ENCODE measurements at regions not wholly inside any gene's neighbourhood (a gene's known extent, or its start where the extent isn't known, plus 50 kb on each side); places are given as distances from the start of the nearest gene placed in this dataset.

DNA sequence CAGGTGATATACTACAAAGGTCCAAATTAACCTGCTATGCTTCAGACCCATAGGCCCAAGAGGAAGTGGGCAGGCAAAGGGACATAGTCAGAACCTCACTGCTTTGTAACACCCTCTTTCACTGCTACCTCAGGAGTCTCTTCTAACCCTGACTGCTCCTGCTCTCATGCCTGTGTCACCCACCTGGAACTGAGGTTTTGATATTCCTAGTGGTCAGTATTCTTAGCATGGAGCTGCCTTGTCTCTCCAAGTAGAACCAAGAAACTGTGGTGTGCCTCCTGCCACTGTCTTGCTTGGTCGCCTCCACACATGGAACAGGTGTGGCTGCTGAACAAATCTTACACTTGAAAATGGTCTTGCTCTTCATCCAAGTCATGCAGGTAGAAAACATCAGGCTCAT lies 677.5 kb downstream of the XPNPEP1 start:
- Histone ChIP-seq H3K36me3 (ENCODE audit: control insufficient read depth in 2 of 2, insufficient read depth in 1 of 2, low read length in 2 of 2) (no peaks in the 10 kb centered on the region), H3K27ac (ENCODE audit: extremely low read depth, low read depth, low read length) (no peak overlapping the region), H3K4me3 (ENCODE audit: low read depth, low read length) (no peak overlapping the region), H3K9me3 (ENCODE audit: control insufficient read depth, insufficient read depth, low read depth, low read length) (no peaks in the 10 kb centered on the region), H3K4me1 (ENCODE audit: control insufficient read depth, insufficient read depth, low read length) (no peaks in the 10 kb centered on the region)
- POLR2A ChIA-PET, result no interaction called here
- TF ChIP-seq KLF9 (tag by site-specific recombination; IDR thresholded peaks at IDR 0.05; ENCODE audit: low read depth) (no peak), ZNF2 (tag by site-specific recombination; IDR thresholded peaks at IDR 0.05) (no peak), ZBTB49 (tag by site-specific recombination; IDR thresholded peaks at IDR 0.05; ENCODE audit: low read depth) (no peak), TRIM28 (IDR thresholded peaks at IDR 0.05; ENCODE audit: borderline replicate concordance, low read length) (no peak), ZSCAN4 (tag by site-specific recombination; IDR thresholded peaks at IDR 0.05) (no peak), ZNF558 (tag by site-specific recombination; IDR thresholded peaks at IDR 0.05) (no peak), ZFHX2 (tag by site-specific recombination; conservative IDR thresholded peaks at IDR 0.05) (no peak), FEZF1 (tag by site-specific recombination; IDR thresholded peaks at IDR 0.05) (no peak), ZNF747 (tag by site-specific recombination; IDR thresholded peaks at IDR 0.05) (no peak), MZF1 (tag by site-specific recombination; IDR thresholded peaks at IDR 0.05; ENCODE audit: borderline replicate concordance) (no peak), REPIN1 (tag by site-specific recombination; IDR thresholded peaks at IDR 0.05; ENCODE audit: low read depth) (no peak), ZNF639 (tag by site-specific recombination; IDR thresholded peaks at IDR 0.05) (no peak), ZNF248 (tag by site-specific recombination; IDR thresholded peaks at IDR 0.05) (no peak), ZNF239 (tag by site-specific recombination; IDR thresholded peaks at IDR 0.05) (no peak), ZNF837 (tag by site-specific recombination; IDR thresholded peaks at IDR 0.05) (no peak), BCL6B (tag by site-specific recombination; IDR thresholded peaks at IDR 0.05) (no peak), YY1 (tag by site-specific recombination; IDR thresholded peaks at IDR 0.05) (no peak)
- TF ChIP-seq, protein P1, sequence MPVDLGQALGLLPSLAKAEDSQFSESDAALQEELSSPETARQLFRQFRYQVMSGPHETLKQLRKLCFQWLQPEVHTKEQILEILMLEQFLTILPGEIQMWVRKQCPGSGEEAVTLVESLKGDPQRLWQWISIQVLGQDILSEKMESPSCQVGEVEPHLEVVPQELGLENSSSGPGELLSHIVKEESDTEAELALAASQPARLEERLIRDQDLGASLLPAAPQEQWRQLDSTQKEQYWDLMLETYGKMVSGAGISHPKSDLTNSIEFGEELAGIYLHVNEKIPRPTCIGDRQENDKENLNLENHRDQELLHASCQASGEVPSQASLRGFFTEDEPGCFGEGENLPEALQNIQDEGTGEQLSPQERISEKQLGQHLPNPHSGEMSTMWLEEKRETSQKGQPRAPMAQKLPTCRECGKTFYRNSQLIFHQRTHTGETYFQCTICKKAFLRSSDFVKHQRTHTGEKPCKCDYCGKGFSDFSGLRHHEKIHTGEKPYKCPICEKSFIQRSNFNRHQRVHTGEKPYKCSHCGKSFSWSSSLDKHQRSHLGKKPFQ (tag by site-specific recombination; IDR thresholded peaks at IDR 0.05), result no peak
- CTCF ChIA-PET, result no interaction called here

DNA sequence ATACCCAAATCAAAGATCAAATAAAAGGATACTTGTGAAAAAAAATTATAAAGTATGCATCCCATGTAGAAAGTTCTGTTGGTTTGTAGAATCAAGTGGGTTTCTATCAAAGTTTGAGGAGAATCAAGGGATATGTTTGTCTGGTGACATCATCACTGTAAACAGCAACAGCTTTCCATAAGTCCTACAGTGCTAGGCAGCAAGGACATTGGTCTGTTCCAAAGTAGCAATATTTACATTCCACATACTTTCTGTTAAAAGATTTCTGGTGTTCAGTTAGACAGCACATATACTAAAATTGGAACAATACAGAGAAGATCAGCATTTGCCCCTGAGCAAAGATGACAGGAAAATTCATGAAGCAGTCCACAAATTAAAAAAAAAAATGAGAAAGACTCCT lies 683.9 kb downstream of the XPNPEP1 start:
- no peaks in the 10 kb centered on the region for H3K9me3 ChIP-seq (ENCODE audit: control insufficient read depth, insufficient read depth, low read depth, low read length)
- H3K4me3 ChIP-seq (ENCODE audit: low read depth, low read length), result no peak overlapping the region
- ChIA-PET POLR2A (no interaction called here), CTCF (no interaction called here)
- H3K27ac ChIP-seq (ENCODE audit: extremely low read depth, low read depth, low read length), result no peak overlapping the region
- H3K4me1 ChIP-seq (ENCODE audit: control insufficient read depth, insufficient read depth, low read length), result no peaks in the 10 kb centered on the region
- no peaks in the 10 kb centered on the region for H3K36me3 ChIP-seq (ENCODE audit: control insufficient read depth in 2 of 2, insufficient read depth in 1 of 2, low read length in 2 of 2)
- TF ChIP-seq ZNF2 (tag by site-specific recombination; IDR thresholded peaks at IDR 0.05) (no peak), ZNF629 (tag by site-specific recombination; IDR thresholded peaks at IDR 0.05) (no peak), ZNF768 (tag by site-specific recombination; IDR thresholded peaks at IDR 0.05) (no peak), ZNF624 (tag by site-specific recombination; IDR thresholded peaks at IDR 0.05) (no peak), ZNF140 (tag by site-specific recombination; IDR thresholded peaks at IDR 0.05) (no peak), ZNF112 (tag by site-specific recombination; IDR thresholded peaks at IDR 0.05) (no peak), ZNF16 (tag by site-specific recombination; IDR thresholded peaks at IDR 0.05; ENCODE audit: low read depth) (no peak), ZNF335 (tag by site-specific recombination; conservative IDR thresholded peaks at IDR 0.05) (no peak), KLF16 (tag by site-specific recombination; IDR thresholded peaks at IDR 0.05) (no peak), ZNF48 (tag by site-specific recombination; IDR thresholded peaks at IDR 0.05) (no peak), ZNF571 (tag by site-specific recombination; IDR thresholded peaks at IDR 0.05) (no peak)
- TF ChIP-seq, protein P2, sequence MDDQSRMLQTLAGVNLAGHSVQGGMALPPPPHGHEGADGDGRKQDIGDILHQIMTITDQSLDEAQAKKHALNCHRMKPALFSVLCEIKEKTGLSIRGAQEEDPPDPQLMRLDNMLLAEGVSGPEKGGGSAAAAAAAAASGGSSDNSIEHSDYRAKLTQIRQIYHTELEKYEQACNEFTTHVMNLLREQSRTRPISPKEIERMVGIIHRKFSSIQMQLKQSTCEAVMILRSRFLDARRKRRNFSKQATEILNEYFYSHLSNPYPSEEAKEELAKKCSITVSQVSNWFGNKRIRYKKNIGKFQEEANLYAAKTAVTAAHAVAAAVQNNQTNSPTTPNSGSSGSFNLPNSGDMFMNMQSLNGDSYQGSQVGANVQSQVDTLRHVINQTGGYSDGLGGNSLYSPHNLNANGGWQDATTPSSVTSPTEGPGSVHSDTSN (CRISPR knock-in tag; IDR thresholded peaks at IDR 0.05), result no peak
